HepG2 (cell line): ENCODE measurements at regions not wholly inside any gene's neighbourhood (a gene's known extent, or its start where the extent isn't known, plus 50 kb on each side); places are given as distances from the start of the nearest gene placed in this dataset.

ENCODE experiments used
- ATAC-seq: fragments of 200-7000 bp; cut with Tn5 transposase; 3 replicates; pipeline ENCODE4 v1.9.1; 2020; ENCODE audit warnings: mild to moderate bottlenecking, moderate library complexity
- BruUV-seq: library from RNA; stranded (reverse); fragments of 400-500 nt; replicated peaks from 2 replicates; lab custom pipeline; 2021; lab: Mats Ljungman, UMichigan
- CTCF ChIA-PET: fragments of 300-600 bp; formaldehyde crosslinking; extraction: SDS; loops from one replicate; lab custom pipeline; 2021; ENCODE audit warnings: low total read pairs, inconsistent platforms, low intra/inter-chr PET ratio; lab: Yijun Ruan, JAX
- POLR2A ChIA-PET: fragments of 350-600 bp; sonication (Branson Sonifier 250); formaldehyde crosslinking; loops from one replicate; lab custom pipeline; 2020; ENCODE audit warnings: antibody characterized with exemption, inconsistent platforms; lab: Yijun Ruan, JAX
- DNase-seq: peaks from one replicate; pipeline ENCODE4 v3.0.0-alpha.2; 2015; ENCODE audit warnings: low spot score
- FAIRE-seq: peaks from 3 replicates; lab custom pipeline; 2011; peaks lifted over from hg19 to GRCh38; lab: Jason Lieb, UNC
- H2AFZ ChIP-seq: one replicate; pipeline ENCODE4 v1.6.1; 2011; ENCODE audit warnings: low read length, inconsistent platforms
- H3K27ac ChIP-seq: fragments of 300-600 bp; 3 replicates; pipeline ENCODE4 v1.8.0; 2011; ENCODE audit warnings: mixed run types, mild to moderate bottlenecking, mixed read lengths, low read length, inconsistent platforms; ENCODE audit not compliant: insufficient read depth; ENCODE audit errors: extremely low read length
- H3K27me3 ChIP-seq, 2 experiments: fragments of 200-600 bp in 1 of 2; 2 replicates in 1 of 2; 3 replicates in 1 of 2; pipeline versions ENCODE4 v1.6.0 to v1.8.0; 2011; ENCODE audit warnings: low read length in 2 of 2, mild to moderate bottlenecking in 2 of 2, moderate library complexity in 2 of 2, inconsistent platforms in 1 of 2; ENCODE audit not compliant: insufficient read depth in 2 of 2, control insufficient read depth in 1 of 2
- H3K36me3 ChIP-seq, 2 experiments: fragments of 200-600 bp in 1 of 2; replicated peaks in 1 of 2; 2 replicates in 1 of 2; 3 replicates in 1 of 2; pipeline versions ENCODE4 v1.5.1 to v1.8.0; 2011; ENCODE audit warnings: low read length in 2 of 2, inconsistent platforms in 1 of 2; ENCODE audit not compliant: insufficient read depth in 2 of 2, control insufficient read depth in 1 of 2
- H3K4me1 ChIP-seq: 2 replicates; pipeline ENCODE4 v1.5.1; 2012; ENCODE audit warnings: low read length, inconsistent platforms; ENCODE audit not compliant: insufficient read depth
- H3K4me2 ChIP-seq: 2 replicates; pipeline ENCODE4 v1.6.0; 2011; ENCODE audit warnings: low read depth, low read length, inconsistent platforms
- H3K4me3 ChIP-seq, 3 experiments: fragments of 200-600 bp in 1 of 3; sonication (generic), shearing (Covaris generic) in 1 of 3; replicated peaks in 1 of 3; 2 replicates each; pipeline ENCODE4 v1.5.1; 2011 to 2016; ENCODE audit warnings: low read length in 3 of 3, inconsistent platforms in 2 of 3, low read depth in 2 of 3, mild to moderate bottlenecking in 2 of 3, control low read depth in 1 of 3, mixed read lengths in 1 of 3; ENCODE audit not compliant: insufficient read depth in 1 of 3
- H3K79me2 ChIP-seq: one replicate; pipeline ENCODE4 v1.6.1; 2011; ENCODE audit warnings: low read length, inconsistent platforms; ENCODE audit not compliant: insufficient read depth
- H3K9ac ChIP-seq: 2 replicates; pipeline ENCODE4 v1.6.0; 2011; ENCODE audit warnings: mild to moderate bottlenecking, low read depth, low read length, inconsistent platforms; ENCODE audit not compliant: insufficient read depth
- H3K9me3 ChIP-seq: 2 replicates; pipeline ENCODE4 v1.5.1; 2012; ENCODE audit warnings: mild to moderate bottlenecking, low read length
- H4K20me1 ChIP-seq: 2 replicates; pipeline ENCODE4 v1.6.0; 2011; ENCODE audit warnings: inconsistent platforms, mild to moderate bottlenecking, low read length, moderate library complexity; ENCODE audit not compliant: insufficient read depth
- ELF3 ChIP-seq: IDR thresholded peaks from 2 replicates; pipeline ENCODE4 v1.6.1; 2016; ENCODE audit warnings: missing genetic modification reagents, missing compliant biosample characterization
- NCOA5 ChIP-seq: sonication (generic); formaldehyde crosslinking; IDR thresholded peaks from 2 replicates; pipeline ENCODE4 v1.4.0; 2020; ENCODE audit warnings: missing genetic modification reagents
- PAWR ChIP-seq: sonication (generic); formaldehyde crosslinking; IDR thresholded peaks from 2 replicates; pipeline ENCODE4 v1.4.0; 2020; ENCODE audit warnings: missing genetic modification reagents, mild to moderate bottlenecking, borderline replicate concordance
- SRSF9 ChIP-seq: fragments of 200-400 bp; formaldehyde crosslinking; IDR thresholded peaks from 2 replicates; pipeline ENCODE4 v1.6.1; 2018; ENCODE audit warnings: borderline replicate concordance, mild to moderate bottlenecking, low read depth, low read length; ENCODE audit not compliant: insufficient read depth, poor library complexity, severe bottlenecking
- THAP9 ChIP-seq: sonication (generic); formaldehyde crosslinking; IDR thresholded peaks from 2 replicates; pipeline ENCODE4; 2020; ENCODE audit warnings: missing genetic modification reagents, mild to moderate bottlenecking, borderline replicate concordance
- ZNF136 ChIP-seq: sonication (generic); formaldehyde crosslinking; IDR thresholded peaks from 2 replicates; pipeline ENCODE4 v1.8.1; 2022; ENCODE audit warnings: low read depth, mild to moderate bottlenecking, moderate library complexity, missing genetic modification reagents
- WGBS: methylation state at CpG from one replicate; pipeline ENCODE4 v1.1.6; 2017; ENCODE audit warnings: low lambda C conversion rate; 5-methylcytosine and 5-hydroxymethylcytosine counted together
- in situ Hi-C: cut with HindIII; loops from 2 replicates; pipeline ENCODE4 v1.10.0; 2017; ENCODE audit warnings: low pct_unique_long_range_greater_than_20kb; ENCODE audit not compliant: extremely low pct_ligation_motif_present
- intact Hi-C: fragments of 100-400 bp; cut with micrococcal nuclease; formaldehyde crosslinking; loops from one replicate; pipeline ENCODE4 v1.10.0; 2022; ENCODE audit not compliant: unreplicated experiment
- TF ChIP-seq, protein P1 (sequence below): IDR thresholded peaks from 2 replicates; pipeline ENCODE4 v1.6.1; 2012; ENCODE audit warnings: low read depth, low read length, improper control_type of control experiment
- TF ChIP-seq, protein P2 (sequence below): sonication (generic); formaldehyde crosslinking; IDR thresholded peaks from 2 replicates; pipeline ENCODE4 v1.4.0; 2020; ENCODE audit warnings: missing genetic modification reagents
- TF ChIP-seq, protein P3 (sequence below): IDR thresholded peaks from 2 replicates; pipeline ENCODE4 v1.6.1; 2016; ENCODE audit warnings: missing compliant biosample characterization, missing genetic modification reagents, borderline replicate concordance
- TF ChIP-seq, protein P4 (sequence below): sonication (generic); formaldehyde crosslinking; IDR thresholded peaks from 2 replicates; pipeline ENCODE4 v1.9.0; 2021; ENCODE audit warnings: missing genetic modification reagents, borderline replicate concordance

DNA sequence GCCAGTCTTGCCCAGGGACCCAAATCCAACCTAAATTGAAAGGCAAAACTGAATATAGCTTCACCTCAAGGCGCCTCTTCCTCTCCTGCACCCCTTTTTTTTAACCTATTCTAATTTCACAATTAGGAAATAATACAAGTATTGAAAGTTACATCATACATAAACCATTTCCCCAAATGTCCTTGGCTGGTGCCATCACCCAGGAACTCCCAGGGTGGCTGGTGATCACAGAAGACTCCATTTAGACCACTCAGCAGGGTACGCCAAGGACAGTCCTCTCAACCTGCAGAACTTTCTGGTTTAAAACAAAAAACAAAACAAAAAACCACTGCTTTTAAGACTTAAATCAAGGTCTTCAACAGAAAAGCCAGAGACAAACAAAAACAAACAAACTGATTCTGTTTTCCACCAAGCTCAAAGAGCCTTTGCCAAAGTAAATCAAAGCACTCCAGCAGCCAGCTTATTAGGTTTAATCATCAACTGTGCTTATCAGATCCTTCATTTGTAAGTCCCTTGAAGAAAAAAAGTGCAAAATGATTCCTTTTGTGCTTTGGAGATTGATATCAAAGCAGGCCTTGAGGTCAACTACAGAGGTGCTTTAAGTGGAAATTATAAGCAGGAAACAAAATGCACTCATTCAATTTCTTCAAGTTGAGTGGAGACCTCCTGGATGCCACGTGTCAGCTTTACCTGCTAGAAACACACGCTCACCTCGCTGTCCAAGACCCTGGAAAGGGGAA, 113.0 kb downstream of the ETS2 start (continued):
- TF ChIP-seq, protein P1, sequence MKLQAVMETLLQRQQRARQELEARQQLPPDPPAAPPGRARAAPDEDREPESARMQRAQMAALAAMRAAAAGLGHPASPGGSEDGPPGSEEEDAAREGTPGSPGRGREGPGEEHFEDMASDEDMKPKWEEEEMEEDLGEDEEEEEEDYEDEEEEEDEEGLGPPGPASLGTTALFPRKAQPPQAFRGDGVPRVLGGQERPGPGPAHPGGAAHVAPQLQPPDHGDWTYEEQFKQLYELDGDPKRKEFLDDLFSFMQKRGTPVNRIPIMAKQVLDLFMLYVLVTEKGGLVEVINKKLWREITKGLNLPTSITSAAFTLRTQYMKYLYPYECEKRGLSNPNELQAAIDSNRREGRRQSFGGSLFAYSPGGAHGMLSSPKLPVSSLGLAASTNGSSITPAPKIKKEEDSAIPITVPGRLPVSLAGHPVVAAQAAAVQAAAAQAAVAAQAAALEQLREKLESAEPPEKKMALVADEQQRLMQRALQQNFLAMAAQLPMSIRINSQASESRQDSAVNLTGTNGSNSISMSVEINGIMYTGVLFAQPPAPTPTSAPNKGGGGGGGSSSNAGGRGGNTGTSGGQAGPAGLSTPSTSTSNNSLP, result peak; percentile 76
- TF ChIP-seq, protein P2, sequence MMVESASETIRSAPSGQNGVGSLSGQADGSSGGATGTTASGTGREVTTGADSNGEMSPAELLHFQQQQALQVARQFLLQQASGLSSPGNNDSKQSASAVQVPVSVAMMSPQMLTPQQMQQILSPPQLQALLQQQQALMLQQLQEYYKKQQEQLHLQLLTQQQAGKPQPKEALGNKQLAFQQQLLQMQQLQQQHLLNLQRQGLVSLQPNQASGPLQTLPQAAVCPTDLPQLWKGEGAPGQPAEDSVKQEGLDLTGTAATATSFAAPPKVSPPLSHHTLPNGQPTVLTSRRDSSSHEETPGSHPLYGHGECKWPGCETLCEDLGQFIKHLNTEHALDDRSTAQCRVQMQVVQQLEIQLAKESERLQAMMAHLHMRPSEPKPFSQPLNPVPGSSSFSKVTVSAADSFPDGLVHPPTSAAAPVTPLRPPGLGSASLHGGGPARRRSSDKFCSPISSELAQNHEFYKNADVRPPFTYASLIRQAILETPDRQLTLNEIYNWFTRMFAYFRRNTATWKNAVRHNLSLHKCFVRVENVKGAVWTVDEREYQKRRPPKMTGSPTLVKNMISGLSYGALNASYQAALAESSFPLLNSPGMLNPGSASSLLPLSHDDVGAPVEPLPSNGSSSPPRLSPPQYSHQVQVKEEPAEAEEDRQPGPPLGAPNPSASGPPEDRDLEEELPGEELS (CRISPR knock-in tag), result peak; percentile 95
- TF ChIP-seq, protein P3, sequence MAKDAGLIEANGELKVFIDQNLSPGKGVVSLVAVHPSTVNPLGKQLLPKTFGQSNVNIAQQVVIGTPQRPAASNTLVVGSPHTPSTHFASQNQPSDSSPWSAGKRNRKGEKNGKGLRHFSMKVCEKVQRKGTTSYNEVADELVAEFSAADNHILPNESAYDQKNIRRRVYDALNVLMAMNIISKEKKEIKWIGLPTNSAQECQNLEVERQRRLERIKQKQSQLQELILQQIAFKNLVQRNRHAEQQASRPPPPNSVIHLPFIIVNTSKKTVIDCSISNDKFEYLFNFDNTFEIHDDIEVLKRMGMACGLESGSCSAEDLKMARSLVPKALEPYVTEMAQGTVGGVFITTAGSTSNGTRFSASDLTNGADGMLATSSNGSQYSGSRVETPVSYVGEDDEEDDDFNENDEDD (CRISPR knock-in tag), result peak; percentile 56; the same call in 1 of the 2 replicates

GRCh38 chr21:38917043-38917774, 111.5 kb downstream of the ETS2 start:
- CTCF ChIA-PET, result no interaction called here
- intact Hi-C loops, result loop anchor here (5.0 kb wide), 3 partner anchors 50 to 115 kb away; no protein-coding TSS in a partner anchor
- FAIRE-seq (peak; percentile 32), DNase-seq (peak; percentile 94), ATAC-seq (peak; percentile 72)
- Histone ChIP-seq H4K20me1 (no peaks in the 10 kb centered on the region), H3K79me2 (no peaks in the 10 kb centered on the region), H3K4me3 (peak overlapping the region in 1 of 3 experiments; percentile 24; a peak in 1 of 6 replicates), H3K9me3 (no peaks in the 10 kb centered on the region), H3K36me3 (no peaks in the 10 kb centered on the region), H3K4me1 (peaks cover 95% of the 10 kb centered on the region), H3K9ac (peak overlapping the region; percentile 61; the same call in 1 of the 2 replicates), H3K4me2 (peak overlapping the region; percentile 56), H3K27ac (peak overlapping the region; percentile 91), H2AFZ (no peak overlapping the region), H3K27me3 (no peaks in the 10 kb centered on the region)
- in situ Hi-C loops, result no loop called here
- TSS peak; percentile 60 for BruUV-seq
- 11% methylated on average over 9 of the region's 12 CpGs for WGBS
- POLR2A ChIA-PET, result interaction anchor here (0.6 to 2.4 kb wide), 12 partner anchors 40 to 392 kb away, joined by 3 to 9 read pairs (median 4); no protein-coding TSS in a partner anchor
- TF ChIP-seq, protein P4, sequence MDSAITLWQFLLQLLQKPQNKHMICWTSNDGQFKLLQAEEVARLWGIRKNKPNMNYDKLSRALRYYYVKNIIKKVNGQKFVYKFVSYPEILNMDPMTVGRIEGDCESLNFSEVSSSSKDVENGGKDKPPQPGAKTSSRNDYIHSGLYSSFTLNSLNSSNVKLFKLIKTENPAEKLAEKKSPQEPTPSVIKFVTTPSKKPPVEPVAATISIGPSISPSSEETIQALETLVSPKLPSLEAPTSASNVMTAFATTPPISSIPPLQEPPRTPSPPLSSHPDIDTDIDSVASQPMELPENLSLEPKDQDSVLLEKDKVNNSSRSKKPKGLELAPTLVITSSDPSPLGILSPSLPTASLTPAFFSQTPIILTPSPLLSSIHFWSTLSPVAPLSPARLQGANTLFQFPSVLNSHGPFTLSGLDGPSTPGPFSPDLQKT (CRISPR knock-in tag), result no peak
- TF ChIP-seq ELF3 (CRISPR knock-in tag), result peak; percentile 70; the same call in 1 of the 2 replicates
- TF ChIP-seq THAP9 (CRISPR knock-in tag), result no peak
- no peak for TF ChIP-seq ZNF136
- no peak for TF ChIP-seq PAWR (CRISPR knock-in tag)
- no peak for TF ChIP-seq SRSF9
- TF ChIP-seq NCOA5 (CRISPR knock-in tag), result no peak
